ENCODE measurements at regions not wholly inside any gene's neighbourhood (a gene's known extent, or its start where the extent isn't known, plus 50 kb on each side); places are given as distances from the start of the nearest gene placed in this dataset.

- H3K4me3 ChIP-seq (ENCODE audit: low read length), result no peak overlapping the region
- TF ChIP-seq ZNF274 (IDR thresholded peaks at IDR 0.05; ENCODE audit: low read depth, low read length), result no peak
Measured at GRCh38 chr5:143471666-143472464, 68.4 kb upstream of the NR3C1 start.

- no peak for TF ChIP-seq ZNF274 (IDR thresholded peaks at IDR 0.05; ENCODE audit: low read depth, low read length)
- no peak overlapping the region for H3K4me3 ChIP-seq (ENCODE audit: low read length)
Measured at GRCh38 chr5:143471041-143471509, 67.6 kb upstream of the NR3C1 start.

- TF ChIP-seq ZNF274 (IDR thresholded peaks at IDR 0.05; ENCODE audit: low read depth, low read length), result no peak
- H3K4me3 ChIP-seq (ENCODE audit: low read length), result no peak overlapping the region
Measured at GRCh38 chr5:143470120-143470519, 66.6 kb upstream of the NR3C1 start.

- TF ChIP-seq ZNF274 (IDR thresholded peaks at IDR 0.05; ENCODE audit: low read depth, low read length), result no peak
- no peak overlapping the region for H3K4me3 ChIP-seq (ENCODE audit: low read length)
Measured at GRCh38 chr5:143469125-143469524, 65.6 kb upstream of the NR3C1 start.

DNA sequence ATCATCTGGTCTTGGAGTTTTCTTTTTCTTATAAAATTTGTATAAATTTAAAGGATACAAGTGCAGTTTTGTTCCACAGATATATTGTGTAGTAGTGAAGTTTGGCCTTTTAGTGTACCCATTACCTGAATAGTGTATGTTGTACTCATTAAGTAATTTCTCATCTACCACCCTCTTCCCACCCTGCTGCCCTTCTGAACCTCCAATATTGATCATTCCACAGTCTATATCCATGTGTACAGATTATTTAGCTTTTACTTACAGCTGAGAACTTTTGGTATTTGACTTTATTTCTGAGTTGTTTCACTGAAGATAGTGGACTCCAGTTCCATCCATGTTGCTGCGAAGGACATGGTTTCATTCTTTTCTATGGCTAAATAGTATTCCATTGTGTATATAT is 63.1 kb upstream of the NR3C1 start:
- TF ChIP-seq ZNF274 (IDR thresholded peaks at IDR 0.05; ENCODE audit: low read depth, low read length), result no peak
- no peak overlapping the region for H3K4me3 ChIP-seq (ENCODE audit: low read length)

GRCh38 chr5:143464723-143465490 is 61.4 kb upstream of the NR3C1 start:
- no peak for TF ChIP-seq ZNF274 (IDR thresholded peaks at IDR 0.05; ENCODE audit: low read depth, low read length)

GRCh38 chr5:143462431-143462830 is 58.9 kb upstream of the NR3C1 start:
- H3K4me3 ChIP-seq (ENCODE audit: low read length), result no peak overlapping the region
- no peak for TF ChIP-seq ZNF274 (IDR thresholded peaks at IDR 0.05; ENCODE audit: low read depth, low read length)

More at GRCh38 chr5:143464723-143465490, 61.4 kb upstream of the NR3C1 start:
- no peak overlapping the region for H3K4me3 ChIP-seq (ENCODE audit: low read length)

DNA sequence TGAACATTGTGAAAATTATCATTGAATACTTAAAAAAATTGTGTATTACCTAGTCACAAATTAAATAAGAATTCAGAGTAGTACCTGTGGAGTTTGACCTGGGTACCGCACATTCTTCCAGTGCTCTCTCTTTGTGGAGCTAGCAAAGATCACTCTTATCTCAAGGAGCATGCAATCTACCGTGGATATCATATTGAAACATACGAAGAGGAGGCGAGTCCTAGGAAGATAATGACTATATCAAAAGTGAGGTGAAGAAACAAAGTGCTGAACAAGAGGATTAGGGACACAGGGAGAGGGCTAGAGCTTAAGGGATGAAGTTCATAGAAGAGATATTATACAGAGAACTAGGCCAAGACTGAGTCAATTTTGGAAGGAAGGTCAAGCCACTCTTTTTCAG is 55.9 kb upstream of the NR3C1 start:
- TF ChIP-seq ZNF274 (IDR thresholded peaks at IDR 0.05; ENCODE audit: low read depth, low read length), result no peak
- H3K4me3 ChIP-seq (ENCODE audit: low read length), result no peak overlapping the region

- TF ChIP-seq ZNF274 (IDR thresholded peaks at IDR 0.05; ENCODE audit: low read depth, low read length), result no peak
- H3K4me3 ChIP-seq (ENCODE audit: low read length), result no peak overlapping the region
Measured at GRCh38 chr5:143456952-143457547, 53.6 kb upstream of the NR3C1 start.

- no peak for TF ChIP-seq ZNF274 (IDR thresholded peaks at IDR 0.05; ENCODE audit: low read depth, low read length)
- H3K4me3 ChIP-seq (ENCODE audit: low read length), result no peak overlapping the region
Measured at GRCh38 chr5:143454936-143455516, 51.5 kb upstream of the NR3C1 start.

DNA sequence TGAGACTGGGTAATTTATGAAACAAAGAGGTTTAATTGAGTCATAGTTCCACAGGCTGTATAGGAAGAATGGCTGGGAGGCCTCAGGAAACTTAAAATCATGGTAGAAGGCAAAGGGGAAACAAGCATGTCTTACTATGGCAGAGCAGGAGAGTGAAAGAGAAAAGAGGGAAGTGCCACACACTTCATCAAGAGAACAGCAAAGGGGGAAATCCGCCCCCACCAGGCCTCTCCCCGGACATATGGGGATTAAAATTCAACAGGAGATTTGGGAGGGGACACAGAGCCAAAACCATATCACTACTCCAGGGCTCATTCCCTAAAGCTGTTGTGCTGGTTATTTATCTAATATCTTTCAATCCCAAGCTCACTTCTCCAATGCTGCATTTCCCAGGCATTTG is 50.2 kb upstream of the NR3C1 start:
- no peak overlapping the region for H3K4me3 ChIP-seq (ENCODE audit: low read length)
- no peak for TF ChIP-seq ZNF274 (IDR thresholded peaks at IDR 0.05; ENCODE audit: low read depth, low read length)

All from GM08714 (cell line).